Caco-2 (cell line): ENCODE measurements at regions not wholly inside any gene's neighbourhood (a gene's known extent, or its start where the extent isn't known, plus 50 kb on each side); places are given as distances from the start of the nearest gene placed in this dataset.

Experiments
- BruUV-seq: library from RNA; stranded (reverse); fragments of 400-500 nt; replicated peaks from 2 replicates; lab custom pipeline; 2021; lab: Mats Ljungman, UMichigan
- CTCF ChIA-PET: fragments of 300-600 bp; sonication (Branson Sonifier 250); formaldehyde crosslinking; loops from one replicate; lab custom pipeline; 2022; ENCODE audit warnings: antibody characterized with exemption; lab: Charles Lee
- POLR2A ChIA-PET: fragments of 300-600 bp; sonication (Branson Sonifier 250); formaldehyde crosslinking; loops from one replicate; lab custom pipeline; 2022; ENCODE audit warnings: antibody characterized with exemption; lab: Charles Lee
- DNase-seq, 2 experiments: peaks; one replicate each; pipeline versions ENCODE4 v3.0.0 to v3.0.0-alpha.2; 2020 to 2022
- H3K27me3 ChIP-seq: replicated peaks from 2 replicates; pipeline ENCODE4 v1.6.0; 2011; ENCODE audit warnings: low read length; ENCODE audit not compliant: control insufficient read depth, insufficient read depth
- H3K36me3 ChIP-seq: 2 replicates; pipeline ENCODE4 v1.5.1; 2011; ENCODE audit warnings: low read length; ENCODE audit not compliant: control insufficient read depth, insufficient read depth
- H3K4me1 ChIP-seq: fragments of 250-450 bp; sonication (Bioruptor Pico); 2 replicates; pipeline ENCODE4 v1.5.1; 2020; ENCODE audit warnings: mild to moderate bottlenecking
- H3K4me3 ChIP-seq: 2 replicates; pipeline ENCODE4 v1.5.1; 2011; ENCODE audit warnings: low read depth, mild to moderate bottlenecking, control low read depth, low read length
- H3K9me3 ChIP-seq: fragments of 250-450 bp; sonication (Bioruptor Pico); 2 replicates; pipeline ENCODE4 v1.5.1; 2020; ENCODE audit warnings: mild to moderate bottlenecking, moderate library complexity
- H3K27ac Mint-ChIP-seq: one replicate; pipeline ENCODE4 v1.8.0; 2022; ENCODE audit warnings: mixed read lengths; ENCODE audit not compliant: unreplicated experiment
- H3K27me3 Mint-ChIP-seq: one replicate; pipeline ENCODE4 v1.8.0; 2022; ENCODE audit warnings: mixed read lengths; ENCODE audit not compliant: insufficient read depth, unreplicated experiment
- H3K36me3 Mint-ChIP-seq: one replicate; pipeline ENCODE4 v1.8.0; 2022; ENCODE audit warnings: mild to moderate bottlenecking, mixed read lengths; ENCODE audit not compliant: insufficient read depth, unreplicated experiment
- H3K4me1 Mint-ChIP-seq: one replicate; pipeline ENCODE4 v1.8.0; 2022; ENCODE audit warnings: low read depth, mixed read lengths; ENCODE audit not compliant: unreplicated experiment
- H3K4me3 Mint-ChIP-seq: one replicate; pipeline ENCODE4 v1.8.0; 2022; ENCODE audit warnings: mild to moderate bottlenecking, moderate library complexity, mixed read lengths; ENCODE audit not compliant: unreplicated experiment
- H3K9me3 Mint-ChIP-seq: one replicate; pipeline ENCODE4 v1.8.0; 2022; ENCODE audit warnings: mixed read lengths; ENCODE audit not compliant: unreplicated experiment
- CTCF ChIP-seq, 2 experiments: fragments of 200-600 bp in 1 of 2; IDR thresholded peaks; 1 replicate in 1 of 2; 2 replicates in 1 of 2; pipeline versions ENCODE4 v1.5.1 to v1.8.0; 2011 to 2022; ENCODE audit warnings: antibody characterized with exemption in 1 of 2, control low read depth in 1 of 2, inconsistent platforms in 1 of 2, low read depth in 1 of 2, low read length in 1 of 2, mild to moderate bottlenecking in 1 of 2, moderate library complexity in 1 of 2; ENCODE audit not compliant: insufficient read depth in 1 of 2, severe bottlenecking in 1 of 2, unreplicated experiment in 1 of 2
- intact Hi-C: fragments of 100-400 bp; cut with micrococcal nuclease; formaldehyde crosslinking; loops from one replicate; pipeline ENCODE4 v1.10.0; 2022; ENCODE audit not compliant: unreplicated experiment

GRCh38 chr7:49344556-49344955, 420.2 kb downstream of the CDC14C start:
- no TSS peak for BruUV-seq
- CTCF ChIA-PET = no interaction called here
- Mint-ChIP-seq H3K9me3 (no peaks in the 10 kb centered on the region), H3K36me3 (no peaks in the 10 kb centered on the region), H3K27me3 (no peaks in the 10 kb centered on the region), H3K4me3 (no peak overlapping the region), H3K4me1 (no peaks in the 10 kb centered on the region), H3K27ac (no peak overlapping the region)
- no peak for TF ChIP-seq CTCF (IDR thresholded peaks at IDR 0.05; ENCODE audit: insufficient read depth in 1 of 2, low read depth in 1 of 2, low read length in 1 of 2, severe bottlenecking in 1 of 2, unreplicated experiment in 1 of 2)
- H3K27me3 ChIP-seq = no peaks in the 10 kb centered on the region
- intact Hi-C loops = no loop called here
- POLR2A ChIA-PET = no interaction called here
- H3K36me3 ChIP-seq = no peaks in the 10 kb centered on the region
- no peak overlapping the region for H3K4me3 ChIP-seq
- DNase-seq = no peak
- no peaks in the 10 kb centered on the region for H3K9me3 ChIP-seq
- no peaks in the 10 kb centered on the region for H3K4me1 ChIP-seq

- H3K36me3 Mint-ChIP-seq = no peaks in the 10 kb centered on the region
Measured at GRCh38 chr7:49346195-49346899, 422.0 kb downstream of the CDC14C start.

GRCh38 chr7:49367072-49367471, 406.4 kb upstream of the VWC2 start:
- Mint-ChIP-seq H3K36me3 (no peaks in the 10 kb centered on the region), H3K27me3 (peaks cover 2% of the 10 kb centered on the region), H3K4me3 (no peak overlapping the region), H3K4me1 (no peaks in the 10 kb centered on the region), H3K9me3 (no peaks in the 10 kb centered on the region), H3K27ac (no peak overlapping the region)
- no peak for DNase-seq
- Histone ChIP-seq H3K27me3 (no peaks in the 10 kb centered on the region), H3K9me3 (no peaks in the 10 kb centered on the region), H3K36me3 (no peaks in the 10 kb centered on the region), H3K4me1 (no peaks in the 10 kb centered on the region), H3K4me3 (no peak overlapping the region)
- CTCF ChIA-PET = no interaction called here
- no TSS peak for BruUV-seq
- TF ChIP-seq CTCF (IDR thresholded peaks at IDR 0.05; ENCODE audit: insufficient read depth in 1 of 2, low read depth in 1 of 2, low read length in 1 of 2, severe bottlenecking in 1 of 2, unreplicated experiment in 1 of 2) = no peak
- intact Hi-C loops = no loop called here
- POLR2A ChIA-PET = no interaction called here

More at GRCh38 chr7:49346195-49346899, 422.0 kb downstream of the CDC14C start:
- Mint-ChIP-seq H3K27ac (no peak overlapping the region), H3K4me3 (no peak overlapping the region), H3K27me3 (no peaks in the 10 kb centered on the region), H3K4me1 (no peaks in the 10 kb centered on the region), H3K9me3 (no peaks in the 10 kb centered on the region)
- Histone ChIP-seq H3K36me3 (no peaks in the 10 kb centered on the region), H3K9me3 (no peaks in the 10 kb centered on the region), H3K4me3 (no peak overlapping the region), H3K4me1 (no peaks in the 10 kb centered on the region), H3K27me3 (no peaks in the 10 kb centered on the region)
- POLR2A ChIA-PET = no interaction called here
- DNase-seq = no peak
- TF ChIP-seq CTCF (IDR thresholded peaks at IDR 0.05; ENCODE audit: insufficient read depth in 1 of 2, low read depth in 1 of 2, low read length in 1 of 2, severe bottlenecking in 1 of 2, unreplicated experiment in 1 of 2) = no peak
- CTCF ChIA-PET = no interaction called here
- intact Hi-C loops = no loop called here
- no TSS peak for BruUV-seq
